ENCODE measurements at regions not wholly inside any gene's neighbourhood (a gene's known extent, or its start where the extent isn't known, plus 50 kb on each side); places are given as distances from the start of the nearest gene placed in this dataset.
"Not testable (repeated sequence)": the region's sequence is repeated elsewhere in the genome, so short reads cannot be mapped to it uniquely, and the experiment has no call there.

GRCh38 chr10:33869028-33869427 lies 534.6 kb upstream of the NRP1 start:
- POLR2A ChIA-PET: no interaction called here
- Mint-ChIP-seq H3K36me3 (no peaks in the 10 kb centered on the region), H3K4me3 (no peak overlapping the region), H3K27ac (no peak overlapping the region), H3K9me3 (no peaks in the 10 kb centered on the region), H3K27me3 (peaks cover 5% of the 10 kb centered on the region), H3K4me1 (no peaks in the 10 kb centered on the region)
- DNase-seq (no peak), ATAC-seq (ENCODE audit: low read depth) (no peak)

DNA sequence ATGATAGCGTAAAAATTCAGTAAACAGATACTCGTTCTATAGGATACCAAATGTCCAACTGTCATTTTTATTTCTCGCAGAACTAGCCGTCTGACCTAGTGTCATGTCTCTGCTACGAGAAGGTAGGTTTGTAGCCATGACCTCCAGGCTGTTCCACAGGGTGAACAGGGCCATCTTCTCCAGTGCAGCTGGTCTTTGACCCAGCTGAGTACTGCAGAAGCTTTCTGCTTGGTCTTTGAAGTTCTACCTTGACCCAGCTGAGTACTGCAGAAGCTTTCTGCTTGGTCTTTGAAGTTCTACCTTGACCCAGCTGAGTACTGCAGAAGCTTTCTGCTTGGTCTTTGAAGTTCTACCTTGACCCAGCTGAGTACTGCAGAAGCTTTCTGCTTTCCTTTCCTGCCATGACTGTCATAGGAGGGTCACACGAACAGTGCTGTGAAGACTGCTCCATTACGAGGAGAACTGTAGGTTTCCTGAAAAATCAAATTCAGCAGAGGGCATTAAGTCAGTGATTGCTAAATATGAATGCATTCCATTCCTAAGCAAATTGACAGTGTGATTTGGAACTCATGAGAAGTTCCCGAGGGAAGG lies 532.8 kb upstream of the NRP1 start:
- H3K27me3 Mint-ChIP-seq; H3K4me1 Mint-ChIP-seq; H3K27ac Mint-ChIP-seq; H3K36me3 Mint-ChIP-seq; ATAC-seq (ENCODE audit: low read depth); H3K4me3 Mint-ChIP-seq; DNase-seq; H3K9me3 Mint-ChIP-seq; POLR2A ChIA-PET: not testable (repeated sequence)

GRCh38 chr10:33863352-33863751 lies 528.9 kb upstream of the NRP1 start:
- no peak for ATAC-seq (ENCODE audit: low read depth)
- H3K27ac Mint-ChIP-seq: no peak overlapping the region

DNA sequence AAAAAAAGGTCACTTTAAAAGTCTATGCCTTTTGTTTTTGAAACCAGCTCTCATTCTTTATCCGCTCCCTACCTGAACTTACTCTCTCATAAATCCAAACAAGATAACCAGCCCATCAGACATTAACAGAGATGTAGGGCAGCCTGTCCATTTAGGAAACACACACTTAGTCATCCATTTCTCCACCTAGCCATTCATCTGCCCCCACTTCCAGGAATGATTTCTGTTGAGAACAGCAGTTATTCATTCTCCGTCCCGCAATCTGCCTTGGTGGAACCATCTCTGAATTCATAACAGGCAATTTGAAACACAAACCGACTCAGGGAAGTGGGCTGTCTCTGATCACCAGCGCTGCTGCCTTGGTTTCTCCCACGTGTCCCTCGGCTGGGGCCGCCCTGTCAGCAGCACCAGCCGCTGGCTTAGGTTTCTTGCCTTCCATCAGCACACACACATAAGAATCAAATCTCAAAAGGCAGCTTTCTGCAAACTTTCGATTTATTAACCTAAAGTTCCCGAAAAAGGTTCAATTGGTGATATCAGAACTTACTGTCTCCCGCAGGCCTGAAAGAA lies 528.2 kb upstream of the NRP1 start:
- POLR2A ChIA-PET: no interaction called here
- Mint-ChIP-seq H3K36me3 (no peaks in the 10 kb centered on the region), H3K27me3 (peaks cover 2% of the 10 kb centered on the region), H3K27ac (no peak overlapping the region), H3K9me3 (no peaks in the 10 kb centered on the region), H3K4me1 (no peaks in the 10 kb centered on the region), H3K4me3 (no peak overlapping the region)
- ATAC-seq (ENCODE audit: low read depth) (no peak), DNase-seq (no peak)

More at GRCh38 chr10:33863352-33863751, 528.9 kb upstream of the NRP1 start:
- POLR2A ChIA-PET: no interaction called here
- Mint-ChIP-seq H3K4me1 (no peaks in the 10 kb centered on the region), H3K27me3 (peaks cover 2% of the 10 kb centered on the region), H3K36me3 (no peaks in the 10 kb centered on the region), H3K4me3 (no peak overlapping the region), H3K9me3 (no peaks in the 10 kb centered on the region)
- no peak for DNase-seq

DNA sequence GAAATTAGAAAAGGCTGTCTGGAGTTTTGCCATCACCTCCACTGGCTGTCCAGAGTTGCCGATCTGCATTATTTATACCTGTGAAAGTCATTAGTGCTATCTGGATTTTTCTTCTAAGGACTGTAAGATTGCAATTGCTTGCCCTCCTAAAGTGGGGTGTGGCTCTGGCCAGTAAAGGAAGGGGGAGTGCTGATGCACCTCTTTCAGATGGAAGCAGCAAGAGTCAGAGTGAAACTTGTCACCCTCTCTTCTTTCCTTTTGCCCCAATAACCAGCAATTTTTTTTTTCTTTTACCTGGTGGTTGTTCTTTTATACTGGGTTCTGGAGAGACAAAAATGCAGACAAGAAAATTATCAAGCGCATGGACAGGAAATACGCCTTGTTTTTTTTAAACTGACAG lies 527.4 kb upstream of the NRP1 start:
- POLR2A ChIA-PET: no interaction called here
- H3K9me3 Mint-ChIP-seq: no peaks in the 10 kb centered on the region
- H3K4me3 Mint-ChIP-seq: no peak overlapping the region
- no peak overlapping the region for H3K27ac Mint-ChIP-seq
- no peaks in the 10 kb centered on the region for H3K4me1 Mint-ChIP-seq
- ATAC-seq (ENCODE audit: low read depth) (no peak), DNase-seq (no peak)
- peaks cover 2% of the 10 kb centered on the region for H3K27me3 Mint-ChIP-seq
- H3K36me3 Mint-ChIP-seq: no peaks in the 10 kb centered on the region

- Mint-ChIP-seq H3K27me3 (no peaks in the 10 kb centered on the region), H3K36me3 (no peaks in the 10 kb centered on the region), H3K9me3 (no peaks in the 10 kb centered on the region), H3K4me3 (no peak overlapping the region), H3K4me1 (no peaks in the 10 kb centered on the region), H3K27ac (no peak overlapping the region)
- POLR2A ChIA-PET: no interaction called here
- no peak for DNase-seq
- ATAC-seq (ENCODE audit: low read depth): no peak
Observed at GRCh38 chr10:33861016-33861704, 526.7 kb upstream of the NRP1 start.

- Mint-ChIP-seq H3K4me3 (no peak overlapping the region), H3K27me3 (no peaks in the 10 kb centered on the region), H3K4me1 (no peaks in the 10 kb centered on the region), H3K9me3 (no peaks in the 10 kb centered on the region), H3K27ac (no peak overlapping the region), H3K36me3 (no peaks in the 10 kb centered on the region)
- DNase-seq (no peak), ATAC-seq (ENCODE audit: low read depth) (no peak)
- POLR2A ChIA-PET: no interaction called here
Observed at GRCh38 chr10:33860552-33860951, 526.1 kb upstream of the NRP1 start.

GRCh38 chr10:33859319-33860022 lies 525.0 kb upstream of the NRP1 start:
- Mint-ChIP-seq H3K4me1 (no peaks in the 10 kb centered on the region), H3K36me3 (no peaks in the 10 kb centered on the region), H3K27me3 (no peaks in the 10 kb centered on the region), H3K4me3 (no peak overlapping the region), H3K27ac (no peak overlapping the region), H3K9me3 (no peaks in the 10 kb centered on the region)
- POLR2A ChIA-PET: no interaction called here
- DNase-seq (no peak), ATAC-seq (ENCODE audit: low read depth) (no peak)

DNA sequence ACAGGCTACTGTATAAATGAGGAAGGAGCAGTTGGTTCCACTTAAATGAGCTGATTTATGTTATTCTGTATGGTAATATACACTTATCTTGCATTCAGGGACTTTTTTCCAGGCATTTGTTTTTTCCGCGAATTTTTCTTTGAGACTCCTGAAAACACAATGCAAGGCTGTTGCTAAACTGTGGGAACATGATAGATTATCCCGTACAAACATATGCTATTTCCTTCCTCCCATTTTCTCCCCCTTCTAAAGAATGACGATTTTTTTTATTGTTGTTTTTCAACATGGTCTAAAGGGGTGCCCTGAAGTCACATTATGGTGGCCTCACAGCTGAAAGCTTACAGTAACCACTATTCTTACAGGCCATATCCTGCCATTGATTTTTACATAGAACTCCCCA lies 523.9 kb upstream of the NRP1 start:
- no peaks in the 10 kb centered on the region for H3K4me1 Mint-ChIP-seq
- ATAC-seq (ENCODE audit: low read depth): no peak
- no peak overlapping the region for H3K27ac Mint-ChIP-seq
- H3K27me3 Mint-ChIP-seq: no peaks in the 10 kb centered on the region
- no peaks in the 10 kb centered on the region for H3K9me3 Mint-ChIP-seq
- no peak for DNase-seq
- no peak overlapping the region for H3K4me3 Mint-ChIP-seq
- POLR2A ChIA-PET: no interaction called here
- no peaks in the 10 kb centered on the region for H3K36me3 Mint-ChIP-seq

GRCh38 chr10:33853221-33853620 lies 518.8 kb upstream of the NRP1 start:
- H3K4me1 Mint-ChIP-seq; H3K27me3 Mint-ChIP-seq; DNase-seq; POLR2A ChIA-PET; ATAC-seq (ENCODE audit: low read depth); H3K4me3 Mint-ChIP-seq; H3K9me3 Mint-ChIP-seq; H3K36me3 Mint-ChIP-seq; H3K27ac Mint-ChIP-seq: not testable (repeated sequence)

DNA sequence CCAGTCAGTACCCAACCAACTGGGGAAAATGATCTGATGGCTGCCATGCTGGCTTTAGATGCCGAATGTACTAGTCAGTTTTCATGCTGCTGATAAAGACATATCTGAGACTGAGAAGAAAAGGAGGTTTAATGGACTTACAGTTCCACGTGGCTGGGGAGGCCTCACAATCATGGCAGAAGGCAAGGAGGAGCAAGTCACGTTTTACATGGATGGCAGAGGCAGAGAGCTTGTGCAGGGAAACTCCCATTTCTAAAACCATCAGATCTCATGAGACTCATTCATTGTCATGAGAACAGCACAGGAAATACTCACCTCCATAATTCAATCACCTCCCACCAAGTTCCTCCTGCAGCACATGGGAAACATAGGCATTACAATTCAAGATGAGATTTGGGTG lies 508.9 kb upstream of the NRP1 start:
- ATAC-seq (ENCODE audit: low read depth) (no peak), DNase-seq (no peak)
- peaks cover 13% of the 10 kb centered on the region for H3K9me3 Mint-ChIP-seq
- H3K27me3 Mint-ChIP-seq: no peaks in the 10 kb centered on the region
- H3K4me3 Mint-ChIP-seq: no peak overlapping the region
- peaks cover 1% of the 10 kb centered on the region for H3K4me1 Mint-ChIP-seq
- POLR2A ChIA-PET: no interaction called here
- no peaks in the 10 kb centered on the region for H3K36me3 Mint-ChIP-seq
- no peak overlapping the region for H3K27ac Mint-ChIP-seq

- Mint-ChIP-seq H3K4me3 (no peak overlapping the region), H3K4me1 (no peaks in the 10 kb centered on the region), H3K9me3 (peaks cover 10% of the 10 kb centered on the region), H3K27ac (no peak overlapping the region), H3K36me3 (no peaks in the 10 kb centered on the region), H3K27me3 (no peaks in the 10 kb centered on the region)
- DNase-seq: no peak
- POLR2A ChIA-PET: no interaction called here
- ATAC-seq (ENCODE audit: low read depth): no peak
Observed at GRCh38 chr10:33841678-33842077, 507.2 kb upstream of the NRP1 start.

DNA sequence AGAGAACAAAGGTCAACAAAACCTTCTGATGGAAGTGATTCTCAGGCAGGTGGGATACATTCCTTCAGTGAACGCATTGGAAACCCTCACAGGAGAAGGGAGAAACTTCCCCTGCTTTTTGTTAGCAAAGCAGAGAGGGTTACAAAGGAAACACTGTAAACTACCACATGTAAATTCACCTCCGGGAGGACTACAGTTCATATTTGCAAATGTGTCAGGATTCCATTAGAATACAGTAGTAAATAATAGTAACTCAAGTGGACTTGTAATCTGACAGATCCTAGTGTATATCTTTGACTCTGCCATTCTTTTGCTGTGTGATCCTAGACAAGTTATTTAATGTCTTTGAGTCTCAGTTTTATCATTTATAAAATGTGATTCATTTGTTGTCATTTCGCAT lies 504.3 kb upstream of the NRP1 start:
- H3K4me3 Mint-ChIP-seq: no peak overlapping the region
- H3K27ac Mint-ChIP-seq: no peak overlapping the region
- H3K4me1 Mint-ChIP-seq: no peaks in the 10 kb centered on the region
- H3K9me3 Mint-ChIP-seq: peaks cover 3% of the 10 kb centered on the region
- H3K36me3 Mint-ChIP-seq: no peaks in the 10 kb centered on the region
- no peaks in the 10 kb centered on the region for H3K27me3 Mint-ChIP-seq
- ATAC-seq (ENCODE audit: low read depth) (no peak), DNase-seq (no peak)
- POLR2A ChIA-PET: no interaction called here

GRCh38 chr10:33837736-33838135 lies 503.3 kb upstream of the NRP1 start:
- Mint-ChIP-seq H3K4me3 (no peak overlapping the region), H3K27ac (no peak overlapping the region), H3K4me1 (no peaks in the 10 kb centered on the region), H3K36me3 (no peaks in the 10 kb centered on the region), H3K9me3 (peaks cover 3% of the 10 kb centered on the region), H3K27me3 (no peaks in the 10 kb centered on the region)
- no peak for DNase-seq
- POLR2A ChIA-PET: no interaction called here
- ATAC-seq (ENCODE audit: low read depth): no peak

Measured in activated naive CD8-positive, alpha-beta T cell treated with anti-CD3 and anti-CD28 coated beads, Interleukin-2, amount 10 ng/mL, durations not matched to agents 7 days and 5 days (primary cell).